Endothelial cell of umbilical vein (primary cell): ENCODE measurements at regions not wholly inside any gene's neighbourhood (a gene's known extent, or its start where the extent isn't known, plus 50 kb on each side); places are given as distances from the start of the nearest gene placed in this dataset.

ENCODE experiments used
- BruUV-seq: library from RNA; stranded (reverse); fragments of 400-500 nt; replicated peaks from 2 replicates; lab custom pipeline; 2021; lab: Mats Ljungman, UMichigan
- CTCF ChIA-PET: fragments of 300-600, 350-600 bp; sonication (Branson Sonifier 250); formaldehyde crosslinking; loops from one replicate; lab custom pipeline; 2021; ENCODE audit warnings: antibody characterized with exemption, inconsistent platforms; lab: Charles Lee
- POLR2A ChIA-PET: fragments of 300-600, 350-600 bp; sonication (Branson Sonifier 250); formaldehyde crosslinking; loops from one replicate; lab custom pipeline; 2021; ENCODE audit warnings: antibody characterized with exemption, inconsistent platforms; lab: Charles Lee
- DNase-seq: peaks from one replicate; pipeline ENCODE4 v3.0.0-alpha.2; 2011; ENCODE audit warnings: low read depth, low spot score
- FAIRE-seq: peaks from 2 replicates; lab custom pipeline; 2011; peaks lifted over from hg19 to GRCh38; lab: Jason Lieb, UNC
- H2AFZ ChIP-seq: 2 replicates; pipeline ENCODE4 v1.6.0; 2012; ENCODE audit warnings: low read depth, low read length, control low read depth, inconsistent platforms
- H3K27ac ChIP-seq: 2 replicates; pipeline ENCODE4 v1.5.1; 2011; ENCODE audit warnings: low read depth, mild to moderate bottlenecking, control low read depth, low read length, moderate library complexity; ENCODE audit not compliant: insufficient read depth
- H3K27me3 ChIP-seq, 2 experiments: 2 replicates each; pipeline versions ENCODE4 v1.6.0 to v1.6.1; 2011; ENCODE audit warnings: low read length in 2 of 2, mixed read lengths in 1 of 2; ENCODE audit not compliant: control insufficient read depth in 2 of 2, insufficient read depth in 2 of 2
- H3K36me3 ChIP-seq, 2 experiments: 2 replicates in 1 of 2; 3 replicates in 1 of 2; pipeline ENCODE4 v1.5.1; 2011; ENCODE audit warnings: low read length in 2 of 2, mild to moderate bottlenecking in 1 of 2, moderate library complexity in 1 of 2; ENCODE audit not compliant: control insufficient read depth in 2 of 2, insufficient read depth in 2 of 2; ENCODE audit errors: extremely low read depth in 1 of 2
- H3K4me1 ChIP-seq: 3 replicates; pipeline ENCODE4 v1.5.1; 2011; ENCODE audit warnings: mild to moderate bottlenecking, low read length; ENCODE audit not compliant: control insufficient read depth, insufficient read depth; ENCODE audit errors: extremely low read depth
- H3K4me2 ChIP-seq: 2 replicates; pipeline ENCODE4 v1.6.1; 2011; ENCODE audit warnings: low read length, control low read depth, mixed read lengths; ENCODE audit not compliant: insufficient read depth
- H3K4me3 ChIP-seq, 3 experiments: fragments of 200-600 bp in 1 of 3; sonication (generic), shearing (Covaris generic) in 1 of 3; replicated peaks in 1 of 3; 2 replicates each; pipeline ENCODE4 v1.5.1; 2011 to 2016; ENCODE audit warnings: control low read depth in 3 of 3, low read length in 3 of 3, mild to moderate bottlenecking in 2 of 3, inconsistent platforms in 1 of 3, low read depth in 1 of 3, moderate library complexity in 1 of 3; ENCODE audit not compliant: insufficient read depth in 1 of 3
- H3K79me2 ChIP-seq: 2 replicates; pipeline ENCODE4 v1.6.0; 2012; ENCODE audit warnings: low read length, inconsistent platforms; ENCODE audit not compliant: control insufficient read depth, insufficient read depth
- H3K9ac ChIP-seq: replicated peaks from 2 replicates; pipeline ENCODE3; 2011; ENCODE audit warnings: low read length, control low read depth; ENCODE audit not compliant: insufficient read depth; ENCODE audit errors: extremely low read depth
- H3K9me1 ChIP-seq: replicated peaks from 3 replicates; pipeline ENCODE4 v1.6.0; 2011; ENCODE audit warnings: mild to moderate bottlenecking, low read length; ENCODE audit not compliant: control insufficient read depth, insufficient read depth; ENCODE audit errors: extremely low read depth
- H3K9me3 ChIP-seq: replicated peaks from 2 replicates; pipeline ENCODE4 v1.5.1; 2012; ENCODE audit warnings: low read length, inconsistent platforms; ENCODE audit not compliant: control insufficient read depth, insufficient read depth
- H4K20me1 ChIP-seq: replicated peaks from 2 replicates; pipeline ENCODE3; 2011; ENCODE audit warnings: mild to moderate bottlenecking, low read length; ENCODE audit not compliant: control insufficient read depth, insufficient read depth; ENCODE audit errors: extremely low read depth
- CTCF ChIP-seq, 2 donors: IDR thresholded peaks; 1 replicate in 1 of 2; 2 replicates in 1 of 2; pipeline ENCODE4 v1.5.1; 2011; ENCODE audit warnings: low read length in 2 of 2, mild to moderate bottlenecking in 2 of 2, moderate library complexity in 2 of 2, control low read depth in 1 of 2, inconsistent platforms in 1 of 2, low read depth in 1 of 2; ENCODE audit not compliant: insufficient read depth in 1 of 2; ENCODE audit errors: extremely low read depth in 1 of 2
- EZH2 ChIP-seq: IDR thresholded peaks from 2 replicates; pipeline ENCODE4 v1.6.1; 2012; ENCODE audit warnings: borderline replicate concordance, low read depth, mild to moderate bottlenecking, moderate library complexity, low read length, inconsistent platforms; ENCODE audit not compliant: severe bottlenecking
- FOS ChIP-seq: IDR thresholded peaks from 2 replicates; pipeline ENCODE4 v1.6.1; 2011; ENCODE audit warnings: mild to moderate bottlenecking, low read length, moderate library complexity, borderline replicate concordance; ENCODE audit not compliant: insufficient read depth
- GATA2 ChIP-seq: IDR thresholded peaks from 2 replicates; pipeline ENCODE4 v1.7.0; 2011; ENCODE audit warnings: low read depth, mild to moderate bottlenecking, moderate library complexity, mixed read lengths, low read length; ENCODE audit not compliant: insufficient read length, insufficient read depth
- JUN ChIP-seq: IDR thresholded peaks from 2 replicates; pipeline ENCODE4 v1.6.1; 2011; ENCODE audit warnings: borderline replicate concordance, low read depth; ENCODE audit not compliant: insufficient read length, insufficient read depth
- MAX ChIP-seq: IDR thresholded peaks from 2 replicates; pipeline ENCODE4 v1.6.1; 2011; ENCODE audit not compliant: insufficient read depth, insufficient read length
- MYC ChIP-seq: IDR thresholded peaks from one replicate; pipeline ENCODE4 v1.6.1; 2011; ENCODE audit warnings: mild to moderate bottlenecking, low read depth, low read length
- POLR2A ChIP-seq: IDR thresholded peaks from 2 replicates; pipeline ENCODE4 v1.6.1; 2012; ENCODE audit warnings: low read depth, mild to moderate bottlenecking, control low read depth, low read length
- POLR2AphosphoS5 ChIP-seq: IDR thresholded peaks from 2 replicates; pipeline ENCODE4 v1.6.1; 2012; ENCODE audit warnings: low read depth, mild to moderate bottlenecking, control low read depth, low read length, moderate library complexity; ENCODE audit not compliant: insufficient read depth
- dilution Hi-C: fragments of 300-500 bp; cut with MboI; formaldehyde crosslinking; loops from one replicate; pipeline ENCODE4 v1.15.0; 2019; ENCODE audit warnings: low sequenced_read_pairs; ENCODE audit not compliant: extremely low pct_ligation_motif_present
- intact Hi-C: fragments of 100-400 bp; cut with micrococcal nuclease; formaldehyde crosslinking; loops from one replicate; pipeline ENCODE4 v1.10.0; 2022

GRCh38 chr21:8993284-8993942 lies 1528.0 kb upstream of the TPTE start:
- no peaks in the 10 kb centered on the region for H3K4me1 ChIP-seq
- ChIA-PET POLR2A (no interaction called here), CTCF (no interaction called here)
- no peaks in the 10 kb centered on the region for H4K20me1 ChIP-seq
- BruUV-seq = no TSS peak
- TF ChIP-seq POLR2AphosphoS5 (no peak), CTCF (IDR thresholded peaks at IDR 0.05; ENCODE audit: extremely low read depth in 1 of 2, insufficient read depth in 1 of 2, low read depth in 1 of 2, low read length in 2 of 2) (no peak), MAX (no peak), POLR2A (no peak), MYC (no peak), EZH2 (no peak), FOS (no peak), GATA2 (no peak), JUN (no peak)
- dilution Hi-C loops = no loop called here
- H3K9me3 ChIP-seq = peaks cover 37% of the 10 kb centered on the region
- intact Hi-C loops = no loop called here
- H3K9ac ChIP-seq = no peak overlapping the region
- no peak overlapping the region for H3K27ac ChIP-seq
- H3K9me1 ChIP-seq = no peaks in the 10 kb centered on the region
- FAIRE-seq (no peak), DNase-seq (no peak)
- no peak overlapping the region for H2AFZ ChIP-seq
- H3K36me3 ChIP-seq = no peaks in the 10 kb centered on the region
- H3K4me2 ChIP-seq = no peak overlapping the region
- no peaks in the 10 kb centered on the region for H3K27me3 ChIP-seq
- H3K79me2 ChIP-seq = no peaks in the 10 kb centered on the region
- H3K4me3 ChIP-seq = no peak overlapping the region
